Astrocyte (in vitro differentiated cells and primary cell): ENCODE measurements at regions not wholly inside any gene's neighbourhood (a gene's known extent, or its start where the extent isn't known, plus 50 kb on each side); places are given as distances from the start of the nearest gene placed in this dataset.
A peak's percentile ranks its signal among the peaks of the same experiment; 100 is the strongest.

ENCODE experiments used
- DNase-seq: peaks from one replicate; pipeline ENCODE4 v3.0.0-alpha.2; 2010; ENCODE audit warnings: low read depth
- FAIRE-seq: peaks from 2 replicates; lab custom pipeline; 2011; peaks lifted over from hg19 to GRCh38; lab: Jason Lieb, UNC
- H2AFZ ChIP-seq: 2 replicates; pipeline ENCODE4 v1.6.0; 2012; ENCODE audit warnings: low read depth, low read length, inconsistent platforms
- H3K27ac ChIP-seq: 2 replicates; pipeline ENCODE4 v1.5.1; 2011; ENCODE audit warnings: low read depth, low read length, inconsistent platforms
- H3K27me3 ChIP-seq: 2 replicates; pipeline ENCODE4 v1.6.0; 2011; ENCODE audit warnings: low read length, inconsistent platforms; ENCODE audit not compliant: insufficient read depth
- H3K36me3 ChIP-seq: 2 replicates; pipeline ENCODE4 v1.5.1; 2011; ENCODE audit warnings: low read length, inconsistent platforms; ENCODE audit not compliant: insufficient read depth
- H3K4me1 ChIP-seq: 2 replicates; pipeline ENCODE4 v1.5.1; 2011; ENCODE audit warnings: low read length, inconsistent platforms; ENCODE audit not compliant: insufficient read depth
- H3K4me2 ChIP-seq: 2 replicates; pipeline ENCODE4 v1.6.0; 2012; ENCODE audit warnings: low read length, inconsistent platforms
- H3K4me3 ChIP-seq: 2 replicates; pipeline ENCODE4 v1.5.1; 2011; ENCODE audit warnings: low read depth, mild to moderate bottlenecking, low read length, inconsistent platforms; ENCODE audit not compliant: insufficient read depth
- H3K79me2 ChIP-seq: 2 replicates; pipeline ENCODE4 v1.6.0; 2012; ENCODE audit warnings: mild to moderate bottlenecking, low read length, inconsistent platforms; ENCODE audit not compliant: insufficient read depth
- H3K9ac ChIP-seq: 2 replicates; pipeline ENCODE4 v1.6.0; 2012; ENCODE audit warnings: mild to moderate bottlenecking, low read length, inconsistent platforms
- H3K9me3 ChIP-seq: 2 replicates; pipeline ENCODE4 v1.5.1; 2012; ENCODE audit warnings: low read depth, mild to moderate bottlenecking, low read length, inconsistent platforms; ENCODE audit not compliant: insufficient read depth
- H4K20me1 ChIP-seq: 2 replicates; pipeline ENCODE4 v1.6.0; 2012; ENCODE audit warnings: low read length, inconsistent platforms; ENCODE audit not compliant: insufficient read depth
- H3K27ac Mint-ChIP-seq: one replicate; pipeline ENCODE4 v1.8.0; 2021; ENCODE audit warnings: mild to moderate bottlenecking, mixed read lengths; ENCODE audit not compliant: unreplicated experiment
- H3K27me3 Mint-ChIP-seq: one replicate; pipeline ENCODE4 v1.8.0; 2021; ENCODE audit warnings: low read depth, mixed read lengths; ENCODE audit not compliant: unreplicated experiment
- H3K36me3 Mint-ChIP-seq: one replicate; pipeline ENCODE4 v1.8.0; 2021; ENCODE audit warnings: low read depth, mixed read lengths; ENCODE audit not compliant: unreplicated experiment
- H3K4me1 Mint-ChIP-seq: one replicate; pipeline ENCODE4 v1.8.0; 2021; ENCODE audit warnings: low read depth, mixed read lengths; ENCODE audit not compliant: unreplicated experiment
- H3K4me3 Mint-ChIP-seq: one replicate; pipeline ENCODE4 v1.8.0; 2021; ENCODE audit warnings: mild to moderate bottlenecking, moderate library complexity, mixed read lengths; ENCODE audit not compliant: unreplicated experiment
- H3K9me3 Mint-ChIP-seq: one replicate; pipeline ENCODE4 v1.8.0; 2021; ENCODE audit warnings: mild to moderate bottlenecking, mixed read lengths; ENCODE audit not compliant: unreplicated experiment
- EZH2 ChIP-seq: IDR thresholded peaks from 2 replicates; pipeline ENCODE4 v1.6.1; 2012; ENCODE audit warnings: mild to moderate bottlenecking, low read length, inconsistent platforms; ENCODE audit not compliant: insufficient read depth
- TF ChIP-seq, protein P1 (sequence below): IDR thresholded peaks from 2 replicates; pipeline ENCODE4 v1.5.1; 2011; ENCODE audit warnings: low read depth, mild to moderate bottlenecking, inconsistent platforms, low read length, moderate library complexity; ENCODE audit not compliant: insufficient read depth

- Histone ChIP-seq H3K27ac (no peak overlapping the region), H3K4me3 (no peak overlapping the region), H3K36me3 (no peaks in the 10 kb centered on the region), H3K9ac (no peak overlapping the region), H4K20me1 (no peaks in the 10 kb centered on the region), H3K4me2 (no peak overlapping the region), H3K4me1 (no peaks in the 10 kb centered on the region), H3K9me3 (no peaks in the 10 kb centered on the region), H3K27me3 (no peaks in the 10 kb centered on the region), H2AFZ (no peak overlapping the region), H3K79me2 (no peaks in the 10 kb centered on the region)
- Mint-ChIP-seq H3K27me3 (peaks cover 1% of the 10 kb centered on the region), H3K36me3 (no peaks in the 10 kb centered on the region), H3K4me1 (no peaks in the 10 kb centered on the region), H3K27ac (no peak overlapping the region), H3K9me3 (no peaks in the 10 kb centered on the region), H3K4me3 (no peak overlapping the region)
- no peak for DNase-seq
- FAIRE-seq, result no peak
- TF ChIP-seq EZH2, result no peak
- TF ChIP-seq, protein P1, sequence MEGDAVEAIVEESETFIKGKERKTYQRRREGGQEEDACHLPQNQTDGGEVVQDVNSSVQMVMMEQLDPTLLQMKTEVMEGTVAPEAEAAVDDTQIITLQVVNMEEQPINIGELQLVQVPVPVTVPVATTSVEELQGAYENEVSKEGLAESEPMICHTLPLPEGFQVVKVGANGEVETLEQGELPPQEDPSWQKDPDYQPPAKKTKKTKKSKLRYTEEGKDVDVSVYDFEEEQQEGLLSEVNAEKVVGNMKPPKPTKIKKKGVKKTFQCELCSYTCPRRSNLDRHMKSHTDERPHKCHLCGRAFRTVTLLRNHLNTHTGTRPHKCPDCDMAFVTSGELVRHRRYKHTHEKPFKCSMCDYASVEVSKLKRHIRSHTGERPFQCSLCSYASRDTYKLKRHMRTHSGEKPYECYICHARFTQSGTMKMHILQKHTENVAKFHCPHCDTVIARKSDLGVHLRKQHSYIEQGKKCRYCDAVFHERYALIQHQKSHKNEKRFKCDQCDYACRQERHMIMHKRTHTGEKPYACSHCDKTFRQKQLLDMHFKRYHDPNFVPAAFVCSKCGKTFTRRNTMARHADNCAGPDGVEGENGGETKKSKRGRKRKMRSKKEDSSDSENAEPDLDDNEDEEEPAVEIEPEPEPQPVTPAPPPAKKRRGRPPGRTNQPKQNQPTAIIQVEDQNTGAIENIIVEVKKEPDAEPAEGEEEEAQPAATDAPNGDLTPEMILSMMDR, result no peak
Measured at GRCh38 chr11:91446267-91446666, 778.4 kb upstream of the FAT3 start.

DNA sequence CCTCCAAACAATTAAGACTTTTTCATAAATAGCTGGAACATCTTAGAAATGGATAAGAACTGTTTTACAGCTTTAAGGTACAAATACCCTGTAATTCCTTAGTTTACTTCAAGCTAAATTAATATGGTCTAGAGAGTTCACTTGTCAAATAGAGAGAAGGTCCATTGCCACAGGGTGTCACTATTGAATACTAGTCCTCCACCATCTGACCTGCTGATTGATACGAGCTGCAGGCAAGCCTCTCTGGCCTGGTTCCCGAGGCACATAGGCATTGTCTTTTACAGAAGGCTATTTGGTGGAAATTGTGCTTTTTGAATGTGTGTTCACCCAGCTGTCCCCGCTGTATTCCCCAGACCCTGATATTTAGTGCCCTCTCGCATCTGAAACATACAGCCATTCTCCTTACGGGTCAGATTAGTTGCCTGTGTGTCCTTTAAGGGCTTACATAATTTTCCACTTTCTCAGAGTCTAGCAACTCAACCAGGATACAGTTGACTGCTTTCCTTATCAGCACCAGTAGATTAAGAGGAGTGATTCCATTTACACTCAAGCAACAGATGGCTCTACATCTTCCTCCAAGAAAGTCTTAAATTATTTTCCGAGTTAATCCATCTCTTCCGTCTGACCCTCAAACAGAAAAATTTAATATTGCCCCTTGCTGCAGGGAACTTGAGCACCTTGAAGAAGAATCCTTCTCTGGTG is 788.8 kb upstream of the FAT3 start:
- H3K27me3 Mint-ChIP-seq, result no peaks in the 10 kb centered on the region
- Histone ChIP-seq H4K20me1 (no peaks in the 10 kb centered on the region), H3K79me2 (no peaks in the 10 kb centered on the region), H3K36me3 (no peaks in the 10 kb centered on the region), H3K4me1 (peaks cover 3% of the 10 kb centered on the region), H3K9ac (no peak overlapping the region), H3K4me3 (no peak overlapping the region), H3K27me3 (no peaks in the 10 kb centered on the region), H3K27ac (no peak overlapping the region), H3K9me3 (no peaks in the 10 kb centered on the region), H3K4me2 (no peak overlapping the region), H2AFZ (no peak overlapping the region)
- TF ChIP-seq EZH2, result no peak
- TF ChIP-seq, protein P1, result no peak
- no peaks in the 10 kb centered on the region for H3K36me3 Mint-ChIP-seq
- no peak overlapping the region for H3K4me3 Mint-ChIP-seq
- no peak for FAIRE-seq
- DNase-seq, result no peak
- no peak overlapping the region for H3K27ac Mint-ChIP-seq
- peaks cover 12% of the 10 kb centered on the region for H3K4me1 Mint-ChIP-seq
- peaks cover 5% of the 10 kb centered on the region for H3K9me3 Mint-ChIP-seq

GRCh38 chr11:91433284-91434010 is 791.2 kb upstream of the FAT3 start:
- H4K20me1 ChIP-seq, result no peaks in the 10 kb centered on the region
- Mint-ChIP-seq H3K9me3 (peaks cover 5% of the 10 kb centered on the region), H3K36me3 (no peaks in the 10 kb centered on the region), H3K4me3 (no peak overlapping the region), H3K27ac (peak overlapping the region; percentile 55), H3K4me1 (peaks cover 12% of the 10 kb centered on the region), H3K27me3 (no peaks in the 10 kb centered on the region)
- no peak overlapping the region for H3K4me3 ChIP-seq
- no peaks in the 10 kb centered on the region for H3K9me3 ChIP-seq
- no peak overlapping the region for H2AFZ ChIP-seq
- no peak overlapping the region for H3K27ac ChIP-seq
- H3K36me3 ChIP-seq, result no peaks in the 10 kb centered on the region
- H3K9ac ChIP-seq, result no peak overlapping the region
- FAIRE-seq, result no peak
- H3K79me2 ChIP-seq, result no peaks in the 10 kb centered on the region
- no peak for TF ChIP-seq EZH2
- TF ChIP-seq, protein P1, result no peak
- H3K27me3 ChIP-seq, result no peaks in the 10 kb centered on the region
- peak; percentile 10 for DNase-seq
- peak overlapping the region; percentile 51 for H3K4me2 ChIP-seq
- peaks cover 3% of the 10 kb centered on the region for H3K4me1 ChIP-seq
